Right lobe of liver (tissue), 6 donors: ENCODE measurements at regions not wholly inside any gene's neighbourhood (a gene's known extent, or its start where the extent isn't known, plus 50 kb on each side); places are given as distances from the start of the nearest gene placed in this dataset.
A peak's percentile ranks its signal among the peaks of the same experiment; 100 is the strongest.

Experiments
- ATAC-seq, 4 donors: fragments of 200-7000 bp; cut with Tn5 transposase; one replicate each; pipeline ENCODE4 v1.9.1; 2020; ENCODE audit warnings: mild to moderate bottlenecking in 4 of 4, moderate library complexity in 4 of 4
- DNase-seq, 3 donors: peaks; one replicate each; pipeline ENCODE4 v3.0.0-alpha.2; 2020
- H3K27ac ChIP-seq, 3 donors: fragments of 200-600 bp; one replicate each; pipeline ENCODE4 v1.8.0; 2022
- H3K27me3 ChIP-seq, 2 donors: fragments of 200-600 bp; one replicate each; pipeline ENCODE4 v1.8.0; 2022
- H3K36me3 ChIP-seq, 4 donors: fragments of 200-600 bp; sonication (generic) in 1 of 4; one replicate each; pipeline versions ENCODE4 v1.5.1 to v1.8.0; 2017 to 2022; ENCODE audit warnings: control low read depth in 1 of 4
- H3K4me1 ChIP-seq, 4 donors: fragments of 200-600 bp; sonication (generic) in 1 of 4; one replicate each; pipeline versions ENCODE4 v1.5.1 to v1.8.0; 2017 to 2022; ENCODE audit warnings: control low read depth in 1 of 4
- H3K4me3 ChIP-seq, 3 donors: fragments of 200-600 bp; one replicate each; pipeline ENCODE4 v1.8.0; 2022
- H3K9me3 ChIP-seq, 4 donors: fragments of 200-600 bp; sonication (generic) in 1 of 4; one replicate each; pipeline versions ENCODE4 v1.5.1 to v1.8.0; 2017 to 2022; ENCODE audit warnings: control low read depth in 1 of 4
- CTCF ChIP-seq, 4 donors: fragments of 200-600 bp in 3 of 4; fragments of 450-650 bp in 1 of 4; IDR thresholded peaks; one replicate each; pipeline versions ENCODE4 v1.5.1 to v1.8.0; 2016 to 2022; ENCODE audit warnings: antibody characterized with exemption in 4 of 4, mild to moderate bottlenecking in 2 of 4
- POLR2A ChIP-seq: fragments of 450-650 bp; IDR thresholded peaks from one replicate; pipeline ENCODE4 v1.6.1; 2017; ENCODE audit warnings: antibody characterized with exemption, mild to moderate bottlenecking
- WGBS: methylation state at CpG from one replicate; pipeline ENCODE4 v1.1.6; 2018; ENCODE audit warnings: low coverage, low lambda C conversion rate; ENCODE audit not compliant: insufficient coverage; ENCODE audit errors: missing lambda C conversion rate; 5-methylcytosine and 5-hydroxymethylcytosine counted together
- intact Hi-C, 2 donors: fragments of 100-400 bp; cut with DNase I; formaldehyde crosslinking; loops; one replicate each; pipeline versions ENCODE4 v1.11.2 to v1.14.1; 2022
- donor health status: DM: no; HTN: yes; CAD: no.
- donor health status: DM: no; HTN: no; CAD: no.
- donor health status: DM: no; HTN: no; CAD: no.
- donor health status: DM: no; HTN: yes; CAD: no.
- donor health status: DM: no; HTN: yes; CAD: no.

- Histone ChIP-seq H3K27ac (no peak overlapping the region), H3K9me3 (no peaks in the 10 kb centered on the region), H3K4me3 (no peak overlapping the region), H3K4me1 (peaks cover 0 to 13% (median 2%) of the 10 kb centered on the region in 4 donors), H3K36me3 (no peaks in the 10 kb centered on the region), H3K27me3 (no peaks in the 10 kb centered on the region)
- intact Hi-C loops, result no loop called here
- peak; percentile 91 to 92 (median 91) for DNase-seq
- 27% methylated on average over 13 of the region's 15 CpGs for WGBS
- peak; percentile 96 to 99 (median 98) for ATAC-seq
- TF ChIP-seq CTCF (IDR thresholded peaks at IDR 0.05) (no peak), POLR2A (no peak)
Observed at GRCh38 chr11:116312570-116313391, 460.0 kb downstream of the BUD13 start.

GRCh38 chr11:116311206-116311605, 461.6 kb downstream of the BUD13 start:
- DNase-seq, result no peak

GRCh38 chr11:116310698-116311097, 462.1 kb downstream of the BUD13 start:
- WGBS, result 75% methylated on average over 6 of the region's 6 CpGs
- DNase-seq (no peak), ATAC-seq (no peak)
- no peaks in the 10 kb centered on the region for H3K36me3 ChIP-seq
- no peak for TF ChIP-seq POLR2A
- TF ChIP-seq CTCF (IDR thresholded peaks at IDR 0.05), result no peak
- H3K4me3 ChIP-seq, result no peak overlapping the region
- peaks cover 0 to 13% (median 2%) of the 10 kb centered on the region in 4 donors for H3K4me1 ChIP-seq
- H3K27me3 ChIP-seq, result no peaks in the 10 kb centered on the region
- no peak overlapping the region for H3K27ac ChIP-seq
- no peaks in the 10 kb centered on the region for H3K9me3 ChIP-seq
- intact Hi-C loops, result no loop called here

More at GRCh38 chr11:116311206-116311605, 461.6 kb downstream of the BUD13 start:
- ATAC-seq, result no peak
- Histone ChIP-seq H3K4me1 (peaks cover 0 to 13% (median 2%) of the 10 kb centered on the region in 4 donors), H3K9me3 (no peaks in the 10 kb centered on the region), H3K27me3 (no peaks in the 10 kb centered on the region), H3K4me3 (no peak overlapping the region), H3K27ac (no peak overlapping the region), H3K36me3 (no peaks in the 10 kb centered on the region)
- 83% methylated on average over 1 of the region's 3 CpGs for whole genome bisulfite sequencing
- intact Hi-C loops, result no loop called here
- TF ChIP-seq CTCF (IDR thresholded peaks at IDR 0.05), result no peak
- no peak for TF ChIP-seq POLR2A

- intact Hi-C loops, result no loop called here
- no peak for ATAC-seq
- 79% methylated on average over 6 of the region's 8 CpGs for WGBS
- H3K4me1 ChIP-seq, result peaks cover 0 to 13% (median 2%) of the 10 kb centered on the region in 4 donors
- no peak overlapping the region for H3K4me3 ChIP-seq
- no peak overlapping the region for H3K27ac ChIP-seq
- H3K36me3 ChIP-seq, result no peaks in the 10 kb centered on the region
- H3K27me3 ChIP-seq, result no peaks in the 10 kb centered on the region
- no peak for DNase-seq
- TF ChIP-seq CTCF (IDR thresholded peaks at IDR 0.05) (no peak), POLR2A (no peak)
- no peaks in the 10 kb centered on the region for H3K9me3 ChIP-seq
Observed at GRCh38 chr11:116310226-116310625, 462.6 kb downstream of the BUD13 start.
